ENCODE measurements at regions not wholly inside any gene's neighbourhood (a gene's known extent, or its start where the extent isn't known, plus 50 kb on each side); places are given as distances from the start of the nearest gene placed in this dataset.

DNA sequence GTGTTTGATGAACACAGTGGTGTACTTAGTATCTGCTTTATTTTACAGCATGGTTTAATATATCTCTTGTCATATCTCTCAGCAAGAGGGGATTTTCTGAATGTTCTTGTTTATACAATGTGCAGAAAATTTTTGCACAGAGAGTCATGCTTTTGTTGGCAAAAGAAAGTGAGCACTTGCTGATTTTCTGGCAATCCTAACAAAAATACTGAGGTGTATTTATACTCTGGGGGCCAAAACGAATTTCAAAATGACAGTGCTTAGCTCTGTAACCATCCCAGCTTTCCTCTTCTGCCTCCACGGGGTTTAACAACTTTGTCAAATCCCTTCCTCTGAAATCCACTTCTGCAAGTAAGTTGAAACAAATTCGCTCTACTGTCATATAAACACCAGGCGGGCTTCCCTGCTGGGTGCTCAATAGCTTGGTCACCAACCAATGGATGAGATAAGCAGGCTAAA lies 169.2 kb downstream of the NOC3L start:
- TF ChIP-seq, protein P1, sequence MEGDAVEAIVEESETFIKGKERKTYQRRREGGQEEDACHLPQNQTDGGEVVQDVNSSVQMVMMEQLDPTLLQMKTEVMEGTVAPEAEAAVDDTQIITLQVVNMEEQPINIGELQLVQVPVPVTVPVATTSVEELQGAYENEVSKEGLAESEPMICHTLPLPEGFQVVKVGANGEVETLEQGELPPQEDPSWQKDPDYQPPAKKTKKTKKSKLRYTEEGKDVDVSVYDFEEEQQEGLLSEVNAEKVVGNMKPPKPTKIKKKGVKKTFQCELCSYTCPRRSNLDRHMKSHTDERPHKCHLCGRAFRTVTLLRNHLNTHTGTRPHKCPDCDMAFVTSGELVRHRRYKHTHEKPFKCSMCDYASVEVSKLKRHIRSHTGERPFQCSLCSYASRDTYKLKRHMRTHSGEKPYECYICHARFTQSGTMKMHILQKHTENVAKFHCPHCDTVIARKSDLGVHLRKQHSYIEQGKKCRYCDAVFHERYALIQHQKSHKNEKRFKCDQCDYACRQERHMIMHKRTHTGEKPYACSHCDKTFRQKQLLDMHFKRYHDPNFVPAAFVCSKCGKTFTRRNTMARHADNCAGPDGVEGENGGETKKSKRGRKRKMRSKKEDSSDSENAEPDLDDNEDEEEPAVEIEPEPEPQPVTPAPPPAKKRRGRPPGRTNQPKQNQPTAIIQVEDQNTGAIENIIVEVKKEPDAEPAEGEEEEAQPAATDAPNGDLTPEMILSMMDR (IDR thresholded peaks at IDR 0.05), result no peak
- TF ChIP-seq EP300 (IDR thresholded peaks at IDR 0.05), result no peak
- no peak for TF ChIP-seq POLR2AphosphoS5 (IDR thresholded peaks at IDR 0.05)
- no peak for TF ChIP-seq POLR2A (IDR thresholded peaks at IDR 0.05)
